IMR-90 (cell line): ENCODE measurements at regions not wholly inside any gene's neighbourhood (a gene's known extent, or its start where the extent isn't known, plus 50 kb on each side); places are given as distances from the start of the nearest gene placed in this dataset.

ENCODE experiments used
- BHLHE40 ChIP-seq: fragments of 150-350 bp; IDR thresholded peaks from 2 replicates; pipeline ENCODE4 v1.6.1; 2016; ENCODE audit warnings: mild to moderate bottlenecking, low read depth, low read length
- CEBPB ChIP-seq: IDR thresholded peaks from 2 replicates; pipeline ENCODE4 v1.6.1; 2012; ENCODE audit warnings: low read depth, low read length, improper control_type of control experiment
- CHD1 ChIP-seq: IDR thresholded peaks from 2 replicates; pipeline ENCODE4 v1.6.1; 2012; ENCODE audit warnings: low read depth, low read length, improper control_type of control experiment
- MAFK ChIP-seq: IDR thresholded peaks from 2 replicates; pipeline ENCODE4 v1.6.1; 2012; ENCODE audit warnings: low read depth, low read length, improper control_type of control experiment
- MXI1 ChIP-seq: IDR thresholded peaks from 2 replicates; pipeline ENCODE4 v1.6.1; 2012; ENCODE audit warnings: low read depth, mild to moderate bottlenecking, low read length, moderate library complexity, borderline replicate concordance
- POLR2A ChIP-seq: IDR thresholded peaks from 2 replicates; pipeline ENCODE4 v1.6.1; 2012; ENCODE audit warnings: mild to moderate bottlenecking, low read depth, low read length
- RCOR1 ChIP-seq: IDR thresholded peaks from 2 replicates; pipeline ENCODE4 v1.6.1; 2012; ENCODE audit warnings: mild to moderate bottlenecking, low read length, improper control_type of control experiment; ENCODE audit not compliant: insufficient replicate concordance
- RFX5 ChIP-seq: IDR thresholded peaks from 2 replicates; pipeline ENCODE4 v1.8.0; 2012; ENCODE audit warnings: low read depth, mild to moderate bottlenecking, low read length, moderate library complexity
- SMC3 ChIP-seq: fragments of 150-350 bp; IDR thresholded peaks from 2 replicates; pipeline ENCODE4 v1.6.1; 2016; ENCODE audit warnings: low read depth, mild to moderate bottlenecking, antibody characterized with exemption, low read length, moderate library complexity
- USF2 ChIP-seq: fragments of 150-350 bp; IDR thresholded peaks from 2 replicates; pipeline ENCODE4 v1.6.1; 2017; ENCODE audit warnings: mild to moderate bottlenecking, antibody characterized with exemption, low read length, low read depth
- TF ChIP-seq, protein P1 (sequence below): conservative IDR thresholded peaks from 2 replicates; pipeline ENCODE4 v1.5.1; 2012; ENCODE audit warnings: mild to moderate bottlenecking, low read depth, low read length, improper control_type of control experiment

DNA sequence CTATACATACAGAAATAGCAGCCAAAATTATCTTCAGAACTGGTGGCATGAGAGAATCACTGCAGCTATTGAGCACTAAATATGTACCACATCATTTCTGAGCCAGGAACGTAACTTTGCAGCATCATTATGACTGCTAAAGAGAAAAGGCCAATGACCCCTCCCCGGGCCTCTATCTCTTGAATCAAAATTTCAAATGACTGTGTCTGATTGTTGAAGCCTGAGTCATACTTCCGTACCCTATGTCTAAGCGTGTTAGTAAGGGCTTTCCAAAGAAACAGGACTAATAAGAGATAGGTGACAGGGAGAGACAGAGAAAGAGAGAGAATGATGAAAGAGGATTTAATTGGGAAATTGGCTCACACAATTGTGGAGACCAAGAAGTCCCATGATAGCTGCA is 445.5 kb upstream of the SPANXN1 start:
- TF ChIP-seq, protein P1, sequence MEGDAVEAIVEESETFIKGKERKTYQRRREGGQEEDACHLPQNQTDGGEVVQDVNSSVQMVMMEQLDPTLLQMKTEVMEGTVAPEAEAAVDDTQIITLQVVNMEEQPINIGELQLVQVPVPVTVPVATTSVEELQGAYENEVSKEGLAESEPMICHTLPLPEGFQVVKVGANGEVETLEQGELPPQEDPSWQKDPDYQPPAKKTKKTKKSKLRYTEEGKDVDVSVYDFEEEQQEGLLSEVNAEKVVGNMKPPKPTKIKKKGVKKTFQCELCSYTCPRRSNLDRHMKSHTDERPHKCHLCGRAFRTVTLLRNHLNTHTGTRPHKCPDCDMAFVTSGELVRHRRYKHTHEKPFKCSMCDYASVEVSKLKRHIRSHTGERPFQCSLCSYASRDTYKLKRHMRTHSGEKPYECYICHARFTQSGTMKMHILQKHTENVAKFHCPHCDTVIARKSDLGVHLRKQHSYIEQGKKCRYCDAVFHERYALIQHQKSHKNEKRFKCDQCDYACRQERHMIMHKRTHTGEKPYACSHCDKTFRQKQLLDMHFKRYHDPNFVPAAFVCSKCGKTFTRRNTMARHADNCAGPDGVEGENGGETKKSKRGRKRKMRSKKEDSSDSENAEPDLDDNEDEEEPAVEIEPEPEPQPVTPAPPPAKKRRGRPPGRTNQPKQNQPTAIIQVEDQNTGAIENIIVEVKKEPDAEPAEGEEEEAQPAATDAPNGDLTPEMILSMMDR: no peak
- TF ChIP-seq BHLHE40: no peak
- no peak for TF ChIP-seq CEBPB
- no peak for TF ChIP-seq POLR2A
- no peak for TF ChIP-seq MAFK
- TF ChIP-seq SMC3: no peak
- no peak for TF ChIP-seq USF2
- no peak for TF ChIP-seq RFX5
- TF ChIP-seq MXI1: no peak
- no peak for TF ChIP-seq CHD1
- TF ChIP-seq RCOR1: no peak
